Ishikawa (cell line): ENCODE measurements at regions not wholly inside any gene's neighbourhood (a gene's known extent, or its start where the extent isn't known, plus 50 kb on each side); places are given as distances from the start of the nearest gene placed in this dataset.

ENCODE experiments used
- EP300 ChIP-seq: IDR thresholded peaks from 2 replicates; pipeline ENCODE4 v1.6.1; 2012; ENCODE audit warnings: borderline replicate concordance
- RAD21 ChIP-seq: IDR thresholded peaks from 2 replicates; pipeline ENCODE4 v1.6.1; 2012; ENCODE audit warnings: low read depth
- TAF1 ChIP-seq: IDR thresholded peaks from 2 replicates; pipeline ENCODE4 v1.6.1; 2012; ENCODE audit warnings: low read depth, mild to moderate bottlenecking
- YY1 ChIP-seq: IDR thresholded peaks from 2 replicates; pipeline ENCODE4 v1.6.1; 2012; ENCODE audit warnings: low read depth

DNA sequence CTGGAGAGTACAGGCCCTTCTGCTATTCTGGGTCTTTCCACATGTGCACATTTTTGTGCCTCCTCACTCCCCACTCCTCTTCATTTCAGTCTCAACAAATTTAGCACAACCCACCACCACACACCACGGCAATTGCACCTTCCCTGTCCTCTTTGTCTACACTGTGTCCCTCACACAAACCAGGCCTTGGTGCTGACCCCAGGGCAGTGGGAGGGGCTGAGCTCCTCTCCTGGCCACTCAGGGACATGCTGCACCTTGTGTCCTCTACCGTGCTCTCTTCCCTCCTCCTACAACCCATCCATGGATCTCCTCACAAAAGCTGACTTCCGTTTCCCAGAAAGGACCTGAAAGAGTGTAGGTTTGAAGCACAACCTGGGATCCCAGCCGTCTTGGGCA, 90.9 kb upstream of the IKZF1 start:
- TF ChIP-seq YY1 (no peak), RAD21 (no peak), EP300 (no peak), TAF1 (no peak)
